Osteocyte (in vitro differentiated cells): ENCODE measurements at regions not wholly inside any gene's neighbourhood (a gene's known extent, or its start where the extent isn't known, plus 50 kb on each side); places are given as distances from the start of the nearest gene placed in this dataset.

Experiments
- DNase-seq: peaks from one replicate; pipeline ENCODE4 v3.0.0; 2021; ENCODE audit warnings: mixed read lengths; ENCODE audit not compliant: unreplicated experiment; ENCODE audit errors: extremely low spot score
- H3K27ac Mint-ChIP-seq: one replicate; pipeline ENCODE4 v1.8.0; 2021; ENCODE audit warnings: mild to moderate bottlenecking, mixed read lengths; ENCODE audit not compliant: unreplicated experiment
- H3K27me3 Mint-ChIP-seq: one replicate; pipeline ENCODE4 v1.8.0; 2021; ENCODE audit warnings: mixed read lengths; ENCODE audit not compliant: unreplicated experiment
- H3K36me3 Mint-ChIP-seq: one replicate; pipeline ENCODE4 v1.8.0; 2021; ENCODE audit warnings: mixed read lengths; ENCODE audit not compliant: unreplicated experiment
- H3K4me1 Mint-ChIP-seq: one replicate; pipeline ENCODE4 v1.8.0; 2021; ENCODE audit warnings: mixed read lengths; ENCODE audit not compliant: unreplicated experiment
- H3K4me3 Mint-ChIP-seq: one replicate; pipeline ENCODE4 v1.8.0; 2021; ENCODE audit warnings: mild to moderate bottlenecking, moderate library complexity, mixed read lengths; ENCODE audit not compliant: unreplicated experiment
- H3K9me3 Mint-ChIP-seq: one replicate; pipeline ENCODE4 v1.8.0; 2021; ENCODE audit warnings: mixed read lengths; ENCODE audit not compliant: unreplicated experiment
- CTCF ChIP-seq: fragments of 200-600 bp; sonication (generic); IDR thresholded peaks from 2 replicates; pipeline ENCODE4 v1.5.0; 2021; ENCODE audit warnings: antibody characterized with exemption, mild to moderate bottlenecking, moderate library complexity

DNA sequence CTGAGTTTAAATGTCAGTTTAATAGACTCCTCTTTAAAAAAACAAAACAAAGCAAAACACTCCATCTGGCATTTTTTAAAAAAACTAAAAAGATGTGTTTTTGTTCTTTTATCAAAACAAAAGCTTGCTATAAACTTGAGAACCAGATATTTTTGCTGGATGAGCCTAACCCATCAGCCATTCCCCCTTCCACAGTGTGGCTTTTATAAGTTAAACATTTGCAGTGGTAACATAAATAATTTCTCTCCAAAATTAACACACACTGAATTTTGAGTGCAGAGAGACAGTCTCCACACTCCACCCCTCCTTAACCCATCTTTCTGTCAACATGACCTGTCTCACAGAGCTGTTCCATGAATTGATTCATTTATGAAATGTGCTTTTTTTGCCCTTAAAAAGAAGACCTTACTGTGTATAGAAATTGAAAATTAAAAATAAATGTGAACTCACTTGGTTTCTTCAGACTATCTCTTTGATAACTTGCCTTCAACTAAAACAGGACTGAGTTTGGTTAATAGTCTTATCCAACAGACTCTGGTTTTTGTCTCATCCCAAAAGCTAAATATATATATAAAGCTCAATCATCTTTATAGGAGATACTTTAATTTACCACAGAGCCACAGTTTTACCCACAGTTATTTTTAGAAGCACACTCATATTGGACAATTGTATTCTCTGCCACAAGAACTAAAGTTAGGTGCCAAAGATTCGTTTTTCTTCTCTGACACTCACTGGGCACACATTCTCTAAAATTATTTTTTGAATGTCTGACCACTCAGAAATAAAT lies 64.8 kb upstream of the STK39 start:
- Mint-ChIP-seq H3K9me3 (peaks cover 12% of the 10 kb centered on the region), H3K36me3 (peaks cover 9% of the 10 kb centered on the region), H3K27ac (peak overlapping the region; percentile 93), H3K4me1 (peaks cover 59% of the 10 kb centered on the region), H3K4me3 (peak overlapping the region; percentile 23), H3K27me3 (no peaks in the 10 kb centered on the region)
- no peak for DNase-seq
- TF ChIP-seq CTCF = no peak

- Mint-ChIP-seq H3K27ac (no peak overlapping the region), H3K36me3 (peaks cover 2% of the 10 kb centered on the region), H3K27me3 (no peaks in the 10 kb centered on the region), H3K4me3 (no peak overlapping the region), H3K4me1 (peaks cover 60% of the 10 kb centered on the region), H3K9me3 (peaks cover 4% of the 10 kb centered on the region)
- no peak for DNase-seq
- TF ChIP-seq CTCF = no peak
Measured at GRCh38 chr2:168314236-168314635, 66.8 kb upstream of the STK39 start.

GRCh38 chr2:168315331-168316072 lies 68.1 kb upstream of the STK39 start:
- Mint-ChIP-seq H3K27ac (peak overlapping the region; percentile 89), H3K4me3 (no peak overlapping the region), H3K27me3 (no peaks in the 10 kb centered on the region), H3K4me1 (peaks cover 61% of the 10 kb centered on the region), H3K36me3 (no peaks in the 10 kb centered on the region), H3K9me3 (no peaks in the 10 kb centered on the region)
- no peak for TF ChIP-seq CTCF
- DNase-seq = no peak

DNA sequence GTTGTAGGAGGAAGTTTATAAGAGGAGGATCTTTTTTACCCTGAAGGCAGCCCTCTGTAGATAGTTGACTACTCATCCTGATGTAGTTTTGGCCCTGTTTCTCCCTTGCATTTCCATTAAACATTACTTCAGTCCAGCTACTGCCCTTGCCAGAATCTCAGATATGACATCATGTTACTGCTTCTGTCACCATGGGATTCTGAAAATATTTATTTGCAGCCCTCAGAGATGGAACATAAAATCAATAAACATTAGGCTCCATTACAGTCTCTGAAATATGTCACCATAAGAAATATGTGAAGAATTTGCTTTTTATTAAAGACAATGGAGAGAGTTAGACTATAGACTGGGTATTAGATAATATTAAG lies 68.7 kb upstream of the STK39 start:
- Mint-ChIP-seq H3K9me3 (no peaks in the 10 kb centered on the region), H3K36me3 (no peaks in the 10 kb centered on the region), H3K27me3 (no peaks in the 10 kb centered on the region), H3K4me3 (no peak overlapping the region), H3K27ac (peak overlapping the region; percentile 89), H3K4me1 (peaks cover 55% of the 10 kb centered on the region)
- no peak for DNase-seq
- no peak for TF ChIP-seq CTCF

DNA sequence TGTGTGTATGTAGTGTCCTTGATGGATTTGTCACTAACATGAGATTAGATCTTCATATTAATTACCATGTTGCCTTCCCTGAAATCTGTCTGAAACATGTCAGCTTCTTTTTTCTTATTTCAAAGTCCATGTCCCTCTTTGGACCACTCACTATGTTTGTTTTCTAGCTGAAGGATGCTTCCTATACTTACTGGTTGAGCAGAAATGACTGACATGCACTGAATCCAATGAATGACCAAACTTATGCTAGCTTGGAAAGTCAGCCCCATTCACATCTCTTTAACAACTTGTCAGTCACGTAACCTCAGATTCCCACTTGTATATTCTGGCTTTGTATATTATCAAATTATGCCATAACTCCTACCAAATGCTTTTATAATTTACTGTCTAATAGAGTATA lies 69.9 kb upstream of the STK39 start:
- Mint-ChIP-seq H3K4me3 (no peak overlapping the region), H3K27ac (peak overlapping the region; percentile 89), H3K9me3 (no peaks in the 10 kb centered on the region), H3K36me3 (no peaks in the 10 kb centered on the region), H3K27me3 (no peaks in the 10 kb centered on the region), H3K4me1 (peaks cover 45% of the 10 kb centered on the region)
- DNase-seq = no peak
- no peak for TF ChIP-seq CTCF
